ENCODE measurements at regions not wholly inside any gene's neighbourhood (a gene's known extent, or its start where the extent isn't known, plus 50 kb on each side); places are given as distances from the start of the nearest gene placed in this dataset.

DNA sequence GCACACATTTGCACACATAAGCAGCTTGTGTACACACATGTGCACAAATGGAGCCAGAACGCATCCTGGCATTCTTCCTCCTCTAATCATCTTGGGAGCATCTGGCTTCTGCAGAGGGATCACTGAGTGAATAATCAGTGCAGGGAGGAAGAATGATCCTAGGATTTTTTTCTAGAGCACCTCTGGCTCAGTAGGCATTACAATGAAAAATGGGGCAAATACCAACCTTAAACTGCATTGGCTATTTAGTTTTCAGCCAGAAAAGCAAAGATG lies 205.7 kb upstream of the TCF21 start:
- no peak for DNase-seq (ENCODE audit: low spot score)
- H3K9me3 ChIP-seq (ENCODE audit: control insufficient read depth in 4 of 4, low read length in 3 of 4) = no peaks in the 10 kb centered on the region
- H3K4me1 ChIP-seq (ENCODE audit: control insufficient read depth in 4 of 4, insufficient read depth in 4 of 4, low read length in 3 of 4) = no peaks in the 10 kb centered on the region
- no peak overlapping the region for H3K27ac ChIP-seq (ENCODE audit: low read depth in 1 of 2, low read length in 2 of 2)
- TF ChIP-seq HNF4G (IDR thresholded peaks at IDR 0.05) (no peak), RXRA (IDR thresholded peaks at IDR 0.05) (no peak)
- H3K27me3 ChIP-seq (ENCODE audit: control insufficient read depth in 4 of 4, insufficient read depth in 4 of 4, low read length in 3 of 4) = peaks cover 0 to 8% (median 1%) of the 10 kb centered on the region in 4 donors
- H3K9ac ChIP-seq (ENCODE audit: low read depth in 1 of 2, low read length in 2 of 2) = no peak overlapping the region
- WGBS = 63% methylated on average over 1 of the region's 1 CpG
- no peaks in the 10 kb centered on the region for H3K36me3 ChIP-seq (ENCODE audit: control insufficient read depth in 4 of 4, insufficient read depth in 3 of 4, low read depth in 1 of 4, low read length in 3 of 4)
- no peak overlapping the region for H3K4me3 ChIP-seq (ENCODE audit: low read depth in 1 of 3, low read length in 3 of 3)

- Histone ChIP-seq H3K36me3 (ENCODE audit: control insufficient read depth in 4 of 4, insufficient read depth in 3 of 4, low read depth in 1 of 4, low read length in 3 of 4) (no peaks in the 10 kb centered on the region), H3K9me3 (ENCODE audit: control insufficient read depth in 4 of 4, low read length in 3 of 4) (no peaks in the 10 kb centered on the region), H3K4me3 (ENCODE audit: low read depth in 1 of 3, low read length in 3 of 3) (no peak overlapping the region), H3K9ac (ENCODE audit: low read depth in 1 of 2, low read length in 2 of 2) (no peak overlapping the region), H3K27ac (ENCODE audit: low read depth in 1 of 2, low read length in 2 of 2) (no peak overlapping the region), H3K4me1 (ENCODE audit: control insufficient read depth in 4 of 4, insufficient read depth in 4 of 4, low read length in 3 of 4) (no peaks in the 10 kb centered on the region), H3K27me3 (ENCODE audit: control insufficient read depth in 4 of 4, insufficient read depth in 4 of 4, low read length in 3 of 4) (peaks cover 0 to 9% (median 1%) of the 10 kb centered on the region in 4 donors)
- DNase-seq (ENCODE audit: low spot score) = no peak
- TF ChIP-seq YY1 (IDR thresholded peaks at IDR 0.05) (no peak), FOXA1 (IDR thresholded peaks at IDR 0.05) (no peak), HNF4A (conservative IDR thresholded peaks at IDR 0.05) (no peak), RAD21 (IDR thresholded peaks at IDR 0.05) (no peak), FOXA2 (IDR thresholded peaks at IDR 0.05) (no peak), ATF3 (IDR thresholded peaks at IDR 0.05) (no peak), SP1 (IDR thresholded peaks at IDR 0.05) (no peak), RXRA (IDR thresholded peaks at IDR 0.05) (no peak), JUND (IDR thresholded peaks at IDR 0.05) (no peak), HNF4G (IDR thresholded peaks at IDR 0.05) (no peak), ZBTB33 (IDR thresholded peaks at IDR 0.05) (no peak), GABPA (IDR thresholded peaks at IDR 0.05 in 1 of 2, conservative IDR thresholded peaks at IDR 0.05 in 1 of 2) (no peak)
- TF ChIP-seq, protein P1, sequence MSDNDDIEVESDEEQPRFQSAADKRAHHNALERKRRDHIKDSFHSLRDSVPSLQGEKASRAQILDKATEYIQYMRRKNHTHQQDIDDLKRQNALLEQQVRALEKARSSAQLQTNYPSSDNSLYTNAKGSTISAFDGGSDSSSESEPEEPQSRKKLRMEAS (IDR thresholded peaks at IDR 0.05) = no peak
- WGBS = 63% methylated on average over 2 of the region's 2 CpGs
These were observed 205.3 kb upstream of the TCF21 start for GRCh38 chr6:133683606-133684005.

- no peaks in the 10 kb centered on the region for H3K9me3 ChIP-seq (ENCODE audit: control insufficient read depth in 4 of 4, low read length in 3 of 4)
- H3K9ac ChIP-seq (ENCODE audit: low read depth in 1 of 2, low read length in 2 of 2) = no peak overlapping the region
- no peaks in the 10 kb centered on the region for H3K36me3 ChIP-seq (ENCODE audit: control insufficient read depth in 4 of 4, insufficient read depth in 3 of 4, low read depth in 1 of 4, low read length in 3 of 4)
- H3K27me3 ChIP-seq (ENCODE audit: control insufficient read depth in 4 of 4, insufficient read depth in 4 of 4, low read length in 3 of 4) = peaks cover 0 to 8% (median 1%) of the 10 kb centered on the region in 4 donors
- no peak overlapping the region for H3K4me3 ChIP-seq (ENCODE audit: low read depth in 1 of 3, low read length in 3 of 3)
- no peaks in the 10 kb centered on the region for H3K4me1 ChIP-seq (ENCODE audit: control insufficient read depth in 4 of 4, insufficient read depth in 4 of 4, low read length in 3 of 4)
- H3K27ac ChIP-seq (ENCODE audit: low read depth in 1 of 2, low read length in 2 of 2) = no peak overlapping the region
- no peak for DNase-seq (ENCODE audit: low spot score)
- 51% methylated on average over 5 of the region's 5 CpGs for WGBS
- TF ChIP-seq EGR1 (IDR thresholded peaks at IDR 0.05; ENCODE audit: low read depth in 2 of 2) (no peak), YY1 (IDR thresholded peaks at IDR 0.05) (no peak), ATF3 (IDR thresholded peaks at IDR 0.05) (no peak), HNF4A (conservative IDR thresholded peaks at IDR 0.05) (no peak), RXRA (IDR thresholded peaks at IDR 0.05) (no peak), NR2F2 (IDR thresholded peaks at IDR 0.05) (no peak), SP1 (IDR thresholded peaks at IDR 0.05) (no peak), TAF1 (conservative IDR thresholded peaks at IDR 0.05) (no peak), RAD21 (IDR thresholded peaks at IDR 0.05) (no peak), CTCF (IDR thresholded peaks at IDR 0.05; ENCODE audit: low read depth, low read length, missing input control) (no peak), HNF4G (IDR thresholded peaks at IDR 0.05) (no peak), JUND (IDR thresholded peaks at IDR 0.05) (no peak), GABPA (IDR thresholded peaks at IDR 0.05 in 1 of 2, conservative IDR thresholded peaks at IDR 0.05 in 1 of 2) (no peak)
- TF ChIP-seq, protein P2, sequence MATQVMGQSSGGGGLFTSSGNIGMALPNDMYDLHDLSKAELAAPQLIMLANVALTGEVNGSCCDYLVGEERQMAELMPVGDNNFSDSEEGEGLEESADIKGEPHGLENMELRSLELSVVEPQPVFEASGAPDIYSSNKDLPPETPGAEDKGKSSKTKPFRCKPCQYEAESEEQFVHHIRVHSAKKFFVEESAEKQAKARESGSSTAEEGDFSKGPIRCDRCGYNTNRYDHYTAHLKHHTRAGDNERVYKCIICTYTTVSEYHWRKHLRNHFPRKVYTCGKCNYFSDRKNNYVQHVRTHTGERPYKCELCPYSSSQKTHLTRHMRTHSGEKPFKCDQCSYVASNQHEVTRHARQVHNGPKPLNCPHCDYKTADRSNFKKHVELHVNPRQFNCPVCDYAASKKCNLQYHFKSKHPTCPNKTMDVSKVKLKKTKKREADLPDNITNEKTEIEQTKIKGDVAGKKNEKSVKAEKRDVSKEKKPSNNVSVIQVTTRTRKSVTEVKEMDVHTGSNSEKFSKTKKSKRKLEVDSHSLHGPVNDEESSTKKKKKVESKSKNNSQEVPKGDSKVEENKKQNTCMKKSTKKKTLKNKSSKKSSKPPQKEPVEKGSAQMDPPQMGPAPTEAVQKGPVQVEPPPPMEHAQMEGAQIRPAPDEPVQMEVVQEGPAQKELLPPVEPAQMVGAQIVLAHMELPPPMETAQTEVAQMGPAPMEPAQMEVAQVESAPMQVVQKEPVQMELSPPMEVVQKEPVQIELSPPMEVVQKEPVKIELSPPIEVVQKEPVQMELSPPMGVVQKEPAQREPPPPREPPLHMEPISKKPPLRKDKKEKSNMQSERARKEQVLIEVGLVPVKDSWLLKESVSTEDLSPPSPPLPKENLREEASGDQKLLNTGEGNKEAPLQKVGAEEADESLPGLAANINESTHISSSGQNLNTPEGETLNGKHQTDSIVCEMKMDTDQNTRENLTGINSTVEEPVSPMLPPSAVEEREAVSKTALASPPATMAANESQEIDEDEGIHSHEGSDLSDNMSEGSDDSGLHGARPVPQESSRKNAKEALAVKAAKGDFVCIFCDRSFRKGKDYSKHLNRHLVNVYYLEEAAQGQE (IDR thresholded peaks at IDR 0.05) = no peak
These were observed 200.0 kb upstream of the TCF21 start for GRCh38 chr6:133688705-133689492.
